KMS-11 (cell line): ENCODE measurements at regions not wholly inside any gene's neighbourhood (a gene's known extent, or its start where the extent isn't known, plus 50 kb on each side); places are given as distances from the start of the nearest gene placed in this dataset.
"Not testable (repeated sequence)": the region's sequence is repeated elsewhere in the genome, so short reads cannot be mapped to it uniquely, and the experiment has no call there.

Experiments
- H2AFZ ChIP-seq: fragments of 200-600 bp; sonication (generic); 2 replicates; pipeline ENCODE4 v1.6.1; 2016; ENCODE audit warnings: antibody characterized with exemption, mixed run types, low read depth
- H3K27ac ChIP-seq: fragments of 200-600 bp; sonication (generic); 2 replicates; pipeline ENCODE4 v1.6.1; 2016; ENCODE audit warnings: mild to moderate bottlenecking, mixed run types
- H3K27me3 ChIP-seq: fragments of 200-600 bp; sonication (generic); 2 replicates; pipeline ENCODE4 v1.6.1; 2017; ENCODE audit warnings: mild to moderate bottlenecking, low read depth, mixed run types, moderate library complexity; ENCODE audit not compliant: insufficient read depth
- H3K36me3 ChIP-seq: fragments of 200-600 bp; sonication (generic); 2 replicates; pipeline ENCODE4 v1.6.1; 2017; ENCODE audit warnings: mild to moderate bottlenecking, mixed run types; ENCODE audit not compliant: insufficient read depth
- H3K4me1 ChIP-seq: fragments of 200-600 bp; sonication (generic); 2 replicates; pipeline ENCODE4 v1.6.1; 2016; ENCODE audit warnings: mild to moderate bottlenecking, low read depth, mixed run types; ENCODE audit not compliant: poor library complexity, severe bottlenecking
- H3K4me2 ChIP-seq: fragments of 200-600 bp; sonication (generic); 2 replicates; pipeline ENCODE4 v1.7.0; 2016; ENCODE audit warnings: mild to moderate bottlenecking, mixed run types
- H3K4me3 ChIP-seq: fragments of 200-600 bp; sonication (generic); IDR thresholded peaks from 2 replicates; pipeline ENCODE4 v1.6.1; 2017; ENCODE audit warnings: low read depth, low read length, mixed read lengths; ENCODE audit not compliant: insufficient read depth
- H3K79me2 ChIP-seq: fragments of 200-600 bp; sonication (generic); 2 replicates; pipeline ENCODE4 v1.6.1; 2016; ENCODE audit warnings: low read depth, mixed run types; ENCODE audit not compliant: insufficient read depth
- H3K9ac ChIP-seq: fragments of 200-600 bp; sonication (generic); 2 replicates; pipeline ENCODE4 v1.6.1; 2016; ENCODE audit warnings: mild to moderate bottlenecking, mixed run types
- H4K20me1 ChIP-seq: fragments of 200-600 bp; sonication (generic); 2 replicates; pipeline ENCODE4 v1.6.1; 2016; ENCODE audit warnings: mild to moderate bottlenecking, mixed run types; ENCODE audit not compliant: insufficient read depth
- CTCF ChIP-seq: fragments of 200-600 bp; sonication (generic); conservative IDR thresholded peaks from 2 replicates; pipeline ENCODE4 v1.6.1; 2017; ENCODE audit warnings: low read depth, mild to moderate bottlenecking, antibody characterized with exemption, low read length, moderate library complexity, mixed read lengths

GRCh38 chr14:48568688-48569087 is 893.3 kb upstream of the MDGA2 start:
- H3K4me1 ChIP-seq: no peaks in the 10 kb centered on the region
- H3K27me3 ChIP-seq: no peaks in the 10 kb centered on the region
- no peak overlapping the region for H3K27ac ChIP-seq
- no peaks in the 10 kb centered on the region for H3K36me3 ChIP-seq
- H3K79me2 ChIP-seq: no peaks in the 10 kb centered on the region
- H3K9ac ChIP-seq: no peak overlapping the region
- no peaks in the 10 kb centered on the region for H4K20me1 ChIP-seq
- no peak overlapping the region for H3K4me3 ChIP-seq
- H3K4me2 ChIP-seq: no peak overlapping the region
- no peak for TF ChIP-seq CTCF
- no peak overlapping the region for H2AFZ ChIP-seq

- H4K20me1 ChIP-seq: no peaks in the 10 kb centered on the region
- no peaks in the 10 kb centered on the region for H3K79me2 ChIP-seq
- no peaks in the 10 kb centered on the region for H3K27me3 ChIP-seq
- no peak overlapping the region for H2AFZ ChIP-seq
- no peak for TF ChIP-seq CTCF
- H3K27ac ChIP-seq: no peak overlapping the region
- H3K4me3 ChIP-seq: no peak overlapping the region
- H3K4me1 ChIP-seq: no peaks in the 10 kb centered on the region
- no peak overlapping the region for H3K9ac ChIP-seq
- H3K36me3 ChIP-seq: no peaks in the 10 kb centered on the region
- no peak overlapping the region for H3K4me2 ChIP-seq
Observed at GRCh38 chr14:48568252-48568651, 892.8 kb upstream of the MDGA2 start.

GRCh38 chr14:48563489-48563888 is 888.1 kb upstream of the MDGA2 start:
- Histone ChIP-seq H3K4me3 (no peak overlapping the region), H4K20me1 (no peaks in the 10 kb centered on the region), H2AFZ (no peak overlapping the region), H3K9ac (no peak overlapping the region), H3K27me3 (no peaks in the 10 kb centered on the region), H3K27ac (no peak overlapping the region), H3K4me2 (no peak overlapping the region), H3K79me2 (no peaks in the 10 kb centered on the region), H3K36me3 (no peaks in the 10 kb centered on the region), H3K4me1 (no peaks in the 10 kb centered on the region)
- no peak for TF ChIP-seq CTCF

GRCh38 chr14:48561438-48561837 is 886.0 kb upstream of the MDGA2 start:
- H3K4me3 ChIP-seq, H3K9ac ChIP-seq, H3K27ac ChIP-seq, H3K4me2 ChIP-seq, H4K20me1 ChIP-seq, H3K4me1 ChIP-seq, H2AFZ ChIP-seq, H3K36me3 ChIP-seq, H3K79me2 ChIP-seq, H3K27me3 ChIP-seq: not testable (repeated sequence)

- H3K9ac ChIP-seq: no peak overlapping the region
- H3K4me3 ChIP-seq: no peak overlapping the region
- H3K4me2 ChIP-seq: no peak overlapping the region
- no peaks in the 10 kb centered on the region for H3K4me1 ChIP-seq
- no peak overlapping the region for H3K27ac ChIP-seq
- no peak overlapping the region for H2AFZ ChIP-seq
- no peaks in the 10 kb centered on the region for H3K27me3 ChIP-seq
- H4K20me1 ChIP-seq: no peaks in the 10 kb centered on the region
- no peaks in the 10 kb centered on the region for H3K36me3 ChIP-seq
- no peaks in the 10 kb centered on the region for H3K79me2 ChIP-seq
- no peak for TF ChIP-seq CTCF
Observed at GRCh38 chr14:48560421-48560820, 885.0 kb upstream of the MDGA2 start.
